GM13976 (cell line): ENCODE measurements at regions not wholly inside any gene's neighbourhood (a gene's known extent, or its start where the extent isn't known, plus 50 kb on each side); places are given as distances from the start of the nearest gene placed in this dataset.

Source experiments
- DNase-seq: peaks from one replicate; pipeline ENCODE4 v3.0.0; 2012; ENCODE audit warnings: low spot score
- in situ Hi-C: fragments of 300-500 bp; cut with MboI; formaldehyde crosslinking; loops from one replicate; pipeline ENCODE4 v1.12.0; 2022; ENCODE audit warnings: low sequenced_read_pairs, mixed read lengths, inconsistent platforms; ENCODE audit not compliant: unreplicated experiment
- TF ChIP-seq, protein P1 (sequence below): IDR thresholded peaks from 2 replicates; pipeline ENCODE4 v1.5.1; 2012; ENCODE audit warnings: borderline replicate concordance, mild to moderate bottlenecking; ENCODE audit not compliant: insufficient read depth; ENCODE audit errors: extremely low read depth, missing control alignments, control extremely low read depth

DNA sequence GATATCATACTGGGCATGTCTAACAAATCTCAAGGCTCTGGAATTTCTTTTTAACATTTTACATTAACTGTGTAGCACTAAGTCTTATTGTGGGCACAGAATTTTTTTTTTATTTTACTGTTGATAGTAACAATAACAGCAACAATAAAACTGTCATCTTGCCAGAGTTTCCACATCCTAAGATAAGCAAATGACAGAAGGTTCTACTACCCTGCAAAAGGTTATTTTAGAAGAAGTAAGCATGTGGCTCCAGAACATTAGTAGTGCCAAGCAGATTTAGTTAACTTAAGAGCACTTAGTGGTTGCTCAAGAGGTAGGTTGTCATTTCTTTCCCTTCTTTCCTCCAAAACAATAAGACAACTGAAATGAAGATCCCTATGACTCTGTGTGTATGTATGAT lies 743.0 kb upstream of the CBLB start:
- no peak for DNase-seq
- TF ChIP-seq, protein P1, sequence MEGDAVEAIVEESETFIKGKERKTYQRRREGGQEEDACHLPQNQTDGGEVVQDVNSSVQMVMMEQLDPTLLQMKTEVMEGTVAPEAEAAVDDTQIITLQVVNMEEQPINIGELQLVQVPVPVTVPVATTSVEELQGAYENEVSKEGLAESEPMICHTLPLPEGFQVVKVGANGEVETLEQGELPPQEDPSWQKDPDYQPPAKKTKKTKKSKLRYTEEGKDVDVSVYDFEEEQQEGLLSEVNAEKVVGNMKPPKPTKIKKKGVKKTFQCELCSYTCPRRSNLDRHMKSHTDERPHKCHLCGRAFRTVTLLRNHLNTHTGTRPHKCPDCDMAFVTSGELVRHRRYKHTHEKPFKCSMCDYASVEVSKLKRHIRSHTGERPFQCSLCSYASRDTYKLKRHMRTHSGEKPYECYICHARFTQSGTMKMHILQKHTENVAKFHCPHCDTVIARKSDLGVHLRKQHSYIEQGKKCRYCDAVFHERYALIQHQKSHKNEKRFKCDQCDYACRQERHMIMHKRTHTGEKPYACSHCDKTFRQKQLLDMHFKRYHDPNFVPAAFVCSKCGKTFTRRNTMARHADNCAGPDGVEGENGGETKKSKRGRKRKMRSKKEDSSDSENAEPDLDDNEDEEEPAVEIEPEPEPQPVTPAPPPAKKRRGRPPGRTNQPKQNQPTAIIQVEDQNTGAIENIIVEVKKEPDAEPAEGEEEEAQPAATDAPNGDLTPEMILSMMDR, result no peak
- in situ Hi-C loops, result loop anchor here (10.0 to 25.0 kb wide), 3 partner anchors 750 to 1225 kb away; partner anchors contain the start of gene CBLB

DNA sequence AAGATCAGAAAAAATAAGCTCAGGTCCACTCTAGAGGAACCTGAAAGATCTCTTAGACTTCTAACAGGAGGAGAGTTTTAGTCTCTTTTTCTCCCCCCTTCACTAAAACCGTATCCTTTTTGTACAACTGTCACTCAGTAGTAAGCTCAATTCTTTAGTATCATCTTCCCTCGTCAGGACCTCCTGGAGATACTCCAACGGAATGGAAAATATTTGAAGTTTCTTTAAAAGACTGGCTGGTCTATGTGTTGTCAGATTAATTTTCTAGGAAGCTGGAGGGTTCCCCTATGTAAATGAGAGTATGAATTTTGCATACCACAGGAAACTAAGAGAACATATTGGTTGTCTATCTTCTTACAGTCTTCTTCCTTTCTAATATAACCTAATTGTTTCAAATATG lies 747.7 kb upstream of the CBLB start:
- TF ChIP-seq, protein P1, result no peak
- DNase-seq, result no peak
- in situ Hi-C loops, result loop anchor here (10.0 to 25.0 kb wide), 3 partner anchors 754 to 1229 kb away; partner anchors contain the start of gene CBLB

DNA sequence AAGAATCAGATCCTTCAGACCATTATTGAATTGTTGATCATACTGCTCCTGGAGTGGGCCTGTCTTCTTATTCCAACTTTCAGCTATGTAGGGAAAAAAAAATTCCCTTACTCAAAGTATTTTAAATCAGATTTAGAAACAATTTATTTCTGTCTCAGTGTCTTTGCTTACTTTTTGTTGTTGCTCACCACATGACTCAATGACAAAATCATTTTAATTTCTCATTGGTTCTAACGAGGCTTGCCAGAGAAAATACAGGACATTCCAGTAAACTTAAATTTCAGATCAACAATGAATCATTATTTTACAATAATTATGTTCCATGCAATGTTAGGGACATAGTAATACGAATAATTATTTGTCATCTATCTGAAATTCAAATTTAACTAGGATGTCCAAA lies 748.5 kb upstream of the CBLB start:
- in situ Hi-C loops, result loop anchor here (10.0 to 25.0 kb wide), 3 partner anchors 755 to 1230 kb away; partner anchors contain the start of gene CBLB
- DNase-seq, result no peak
- TF ChIP-seq, protein P1, result no peak

DNA sequence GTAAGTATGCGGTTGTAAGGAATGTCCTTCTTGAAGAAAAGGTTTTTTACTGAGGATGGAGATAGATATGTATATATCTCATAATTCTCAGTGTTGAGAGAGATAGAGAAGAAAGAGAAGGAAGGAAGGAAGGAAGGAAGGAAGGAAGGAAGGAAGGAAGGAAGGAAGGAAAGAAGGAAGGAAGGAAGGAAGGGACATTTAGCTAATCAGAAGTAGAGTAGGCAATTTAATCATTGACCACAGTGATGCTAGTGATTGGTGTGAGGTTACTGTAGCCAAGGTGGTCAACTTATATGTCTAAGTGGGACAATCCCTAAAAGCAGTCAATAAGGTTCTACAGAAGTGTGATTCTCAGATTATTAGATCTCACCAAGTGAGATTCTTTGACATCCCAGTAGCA lies 751.8 kb upstream of the CBLB start:
- DNase-seq, result no peak
- in situ Hi-C loops, result loop anchor here (25.0 kb wide), 2 partner anchors 758 to 1233 kb away; partner anchors contain the start of gene CBLB
- TF ChIP-seq, protein P1, result no peak

DNA sequence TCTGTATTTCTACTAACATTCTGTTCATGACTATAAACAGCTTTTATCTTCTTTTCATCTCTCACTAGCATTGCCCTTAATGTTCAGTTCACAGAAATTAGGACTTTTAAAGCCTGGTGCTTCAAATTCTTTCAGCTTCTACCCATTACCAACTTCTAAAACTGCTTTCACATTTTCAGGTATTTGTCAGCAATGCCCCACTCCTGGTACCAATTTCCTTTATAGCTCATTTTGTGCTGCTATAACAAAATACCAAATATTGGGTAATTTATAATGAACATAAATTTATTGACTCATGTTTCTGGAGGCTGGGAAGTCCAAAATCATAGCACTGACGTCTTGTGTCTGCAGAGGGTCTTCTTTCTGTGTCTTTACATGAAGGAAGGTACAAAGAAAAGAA lies 753.1 kb upstream of the CCDC54 start:
- no peak for DNase-seq
- in situ Hi-C loops, result loop anchor here (25.0 kb wide), 2 partner anchors 762 to 1237 kb away; partner anchors contain the start of gene CBLB
- TF ChIP-seq, protein P1, result no peak

DNA sequence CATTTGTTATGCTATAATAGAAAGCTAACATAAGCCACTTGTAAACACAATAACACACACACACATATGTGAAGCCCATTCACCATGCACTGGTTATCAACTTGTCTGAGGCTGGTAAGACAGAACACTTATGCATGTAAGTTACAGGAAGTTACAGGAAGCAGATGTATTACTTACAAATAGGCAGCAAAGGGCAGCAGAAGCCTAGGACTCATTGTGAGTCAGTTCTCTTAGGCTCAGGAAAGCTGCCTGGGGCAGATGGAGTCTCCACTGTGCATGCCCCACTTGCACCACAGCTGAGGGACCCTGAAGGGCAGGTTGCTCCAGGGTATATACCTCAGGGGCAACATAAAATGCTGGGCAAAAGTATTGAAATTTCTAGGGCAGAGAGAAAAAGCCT lies 748.8 kb upstream of the CCDC54 start:
- in situ Hi-C loops, result no loop called here
- TF ChIP-seq, protein P1, result no peak
- no peak for DNase-seq
